ENCODE measurements at regions not wholly inside any gene's neighbourhood (a gene's known extent, or its start where the extent isn't known, plus 50 kb on each side); places are given as distances from the start of the nearest gene placed in this dataset.

- no peak for DNase-seq
These were observed 61.5 kb upstream of the TIAM1 start for GRCh38 chr21:31405604-31406003.

GRCh38 chr21:31403596-31404333, 59.7 kb upstream of the TIAM1 start:
- DNase-seq = no peak

GRCh38 chr21:31399591-31399990, 55.5 kb upstream of the TIAM1 start:
- DNase-seq = no peak

GRCh38 chr21:31398574-31398973, 54.5 kb upstream of the TIAM1 start:
- DNase-seq = no peak

- DNase-seq = peak; percentile 24
These were observed 53.9 kb upstream of the TIAM1 start for GRCh38 chr21:31397939-31398338.

- DNase-seq = no peak
These were observed 53.5 kb upstream of the TIAM1 start for GRCh38 chr21:31397515-31397926.

GRCh38 chr21:31397030-31397429, 53.0 kb upstream of the TIAM1 start:
- no peak for DNase-seq

GRCh38 chr21:31396399-31396798, 52.3 kb upstream of the TIAM1 start:
- DNase-seq = no peak

- DNase-seq = no peak
These were observed 51.7 kb upstream of the TIAM1 start for GRCh38 chr21:31395791-31396190.

- DNase-seq = no peak
These were observed 51.2 kb upstream of the TIAM1 start for GRCh38 chr21:31395268-31395667.

GRCh38 chr21:31394309-31394708, 50.2 kb upstream of the TIAM1 start:
- DNase-seq = no peak

Data from activated effector memory CD4-positive, alpha-beta T cell treated with Interleukin-2 at 50 U/mL for 16 hours (primary cell).